Suprapubic skin (tissue), 4 donors: ENCODE measurements at regions not wholly inside any gene's neighbourhood (a gene's known extent, or its start where the extent isn't known, plus 50 kb on each side); places are given as distances from the start of the nearest gene placed in this dataset.

Experiments used
- DNase-seq, 2 donors: peaks; one replicate each; pipeline ENCODE4 v3.0.0-alpha.2; 2019; ENCODE audit warnings: low spot score in 2 of 2
- H3K27ac ChIP-seq: fragments of 200-600 bp; sonication (generic); one replicate; pipeline ENCODE4 v1.5.1; 2019
- H3K27me3 ChIP-seq: fragments of 200-600 bp; sonication (generic); one replicate; pipeline ENCODE4 v1.5.1; 2019
- H3K36me3 ChIP-seq: fragments of 200-600 bp; sonication (generic); one replicate; pipeline ENCODE4 v1.5.1; 2019
- H3K4me1 ChIP-seq: fragments of 200-600 bp; sonication (generic); one replicate; pipeline ENCODE4 v1.5.1; 2019
- H3K4me3 ChIP-seq: fragments of 200-600 bp; sonication (generic); one replicate; pipeline ENCODE4 v1.5.1; 2019; ENCODE audit warnings: mild to moderate bottlenecking
- H3K9me3 ChIP-seq: fragments of 200-600 bp; sonication (generic); one replicate; pipeline ENCODE4 v1.5.1; 2019
- CTCF ChIP-seq, 2 donors: fragments of 200-600 bp in 1 of 2; fragments of 450-650 bp in 1 of 2; sonication (generic) in 1 of 2; IDR thresholded peaks; one replicate each; pipeline ENCODE4 v1.5.1; 2016 to 2019; ENCODE audit warnings: antibody characterized with exemption in 2 of 2, mild to moderate bottlenecking in 1 of 2, moderate library complexity in 1 of 2
- EP300 ChIP-seq: sonication (generic); formaldehyde crosslinking; IDR thresholded peaks from one replicate; pipeline ENCODE4 v1.6.1; 2017; ENCODE audit warnings: antibody characterized with exemption
- POLR2A ChIP-seq, 2 donors: fragments of 450-650 bp; IDR thresholded peaks; one replicate each; pipeline ENCODE4 v1.6.1; 2017; ENCODE audit warnings: antibody characterized with exemption in 2 of 2, mild to moderate bottlenecking in 2 of 2, moderate library complexity in 2 of 2
- POLR2AphosphoS5 ChIP-seq, 3 donors: sonication (generic); formaldehyde crosslinking; IDR thresholded peaks; one replicate each; pipeline ENCODE4 v1.6.1; 2017; ENCODE audit warnings: antibody characterized with exemption in 3 of 3
- WGBS: methylation state at CpG from one replicate; pipeline ENCODE4 v1.1.5; 2018; 5-methylcytosine and 5-hydroxymethylcytosine counted together

DNA sequence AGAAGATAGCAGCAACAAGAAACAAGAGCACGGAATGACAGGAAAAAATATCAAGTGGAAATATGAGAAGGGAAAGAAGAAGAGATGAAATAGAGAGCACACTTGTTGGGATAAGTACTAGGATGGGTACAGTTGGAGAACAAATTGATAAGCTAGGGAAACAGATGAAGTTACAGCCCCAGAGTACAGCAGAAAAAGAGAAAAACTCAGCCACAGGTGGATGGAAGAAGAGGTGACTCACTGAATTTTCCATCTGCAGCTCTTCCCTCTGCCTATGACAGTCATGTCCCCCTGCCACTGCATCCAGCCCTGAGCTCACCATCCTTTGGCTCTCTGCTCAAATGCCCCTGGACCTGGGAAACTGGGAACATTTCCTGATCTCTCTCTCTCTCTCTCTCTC lies 209.0 kb downstream of the BCOR start:
- no peak for DNase-seq
- Histone ChIP-seq H3K4me1 (no peaks in the 10 kb centered on the region), H3K9me3 (no peaks in the 10 kb centered on the region), H3K4me3 (no peak overlapping the region), H3K27me3 (no peaks in the 10 kb centered on the region), H3K36me3 (no peaks in the 10 kb centered on the region), H3K27ac (no peak overlapping the region)
- WGBS, result 88% methylated on average over 1 of the region's 1 CpG
- TF ChIP-seq POLR2A (IDR thresholded peaks at IDR 0.05) (no peak), CTCF (IDR thresholded peaks at IDR 0.05) (no peak), POLR2AphosphoS5 (IDR thresholded peaks at IDR 0.05) (no peak), EP300 (no peak)

GRCh38 chrX:39889704-39890103 lies 208.1 kb downstream of the BCOR start:
- 61% methylated on average over 1 of the region's 1 CpG for WGBS
- Histone ChIP-seq H3K4me3 (no peak overlapping the region), H3K36me3 (no peaks in the 10 kb centered on the region), H3K27me3 (no peaks in the 10 kb centered on the region), H3K4me1 (no peaks in the 10 kb centered on the region), H3K27ac (no peak overlapping the region), H3K9me3 (no peaks in the 10 kb centered on the region)
- TF ChIP-seq POLR2AphosphoS5 (IDR thresholded peaks at IDR 0.05) (no peak), EP300 (no peak), CTCF (IDR thresholded peaks at IDR 0.05) (no peak), POLR2A (IDR thresholded peaks at IDR 0.05) (no peak)
- no peak for DNase-seq

GRCh38 chrX:39890807-39891206 lies 207.0 kb downstream of the BCOR start:
- WGBS, result 74% methylated on average over 8 of the region's 8 CpGs
- Histone ChIP-seq H3K27ac (no peak overlapping the region), H3K9me3 (no peaks in the 10 kb centered on the region), H3K36me3 (no peaks in the 10 kb centered on the region), H3K4me3 (no peak overlapping the region), H3K27me3 (no peaks in the 10 kb centered on the region), H3K4me1 (peaks cover 3% of the 10 kb centered on the region)
- no peak for TF ChIP-seq EP300
- TF ChIP-seq POLR2A (IDR thresholded peaks at IDR 0.05), result no peak
- no peak for TF ChIP-seq POLR2AphosphoS5 (IDR thresholded peaks at IDR 0.05)
- no peak for TF ChIP-seq CTCF (IDR thresholded peaks at IDR 0.05)
- DNase-seq, result no peak

GRCh38 chrX:39891781-39892180 lies 206.0 kb downstream of the BCOR start:
- 69% methylated on average over 3 of the region's 3 CpGs for WGBS
- no peak overlapping the region for H3K27ac ChIP-seq
- DNase-seq, result no peak

More at GRCh38 chrX:39891781-39892180, 206.0 kb downstream of the BCOR start:
- Histone ChIP-seq H3K27me3 (no peaks in the 10 kb centered on the region), H3K4me3 (no peak overlapping the region), H3K4me1 (peaks cover 3% of the 10 kb centered on the region), H3K36me3 (no peaks in the 10 kb centered on the region), H3K9me3 (no peaks in the 10 kb centered on the region)
- TF ChIP-seq CTCF (IDR thresholded peaks at IDR 0.05) (no peak), EP300 (no peak), POLR2AphosphoS5 (IDR thresholded peaks at IDR 0.05) (no peak), POLR2A (IDR thresholded peaks at IDR 0.05) (no peak)
